SK-N-SH (cell line): ENCODE measurements at regions not wholly inside any gene's neighbourhood (a gene's known extent, or its start where the extent isn't known, plus 50 kb on each side); places are given as distances from the start of the nearest gene placed in this dataset.

Experiments used
- CTCF ChIA-PET: fragments of 300-600, 350-600 bp; formaldehyde crosslinking; extraction: SDS; loops from one replicate; lab custom pipeline; 2021; lab: Yijun Ruan, JAX
- POLR2A ChIA-PET: fragments of 350-600 bp; sonication (Branson Sonifier 250); formaldehyde crosslinking; extraction: SDS; loops from one replicate; lab custom pipeline; 2020; ENCODE audit warnings: antibody characterized with exemption, inconsistent platforms; lab: Yijun Ruan, JAX
- DNase-seq: peaks from one replicate; pipeline ENCODE4 v3.0.0; 2012
- H2AFZ ChIP-seq: fragments of 200-600 bp; sonication (generic); 2 replicates; pipeline ENCODE4 v1.8.1; 2016; ENCODE audit warnings: antibody characterized with exemption, mild to moderate bottlenecking, low read depth
- H3F3A ChIP-seq: fragments of 200-600 bp; sonication (generic); replicated peaks from 2 replicates; pipeline ENCODE3; 2016; ENCODE audit warnings: antibody characterized with exemption, mild to moderate bottlenecking; ENCODE audit not compliant: insufficient read depth
- H3K27ac ChIP-seq, 2 experiments: fragments of 200-500 bp in 1 of 2; fragments of 200-600 bp in 1 of 2; sonication (Bioruptor generic) in 1 of 2; sonication (generic), shearing (Covaris generic) in 1 of 2; 2 replicates each; pipeline versions ENCODE4 v1.5.1 to v1.6.1; 2014 to 2016; ENCODE audit warnings: low read depth in 2 of 2, inconsistent platforms in 1 of 2, low read length in 1 of 2, mild to moderate bottlenecking in 1 of 2, mixed read lengths in 1 of 2
- H3K27me3 ChIP-seq: fragments of 200-600 bp; sonication (generic), shearing (Covaris generic); 2 replicates; pipeline ENCODE4 v1.6.1; 2016; ENCODE audit warnings: mixed run types; ENCODE audit not compliant: insufficient read depth
- H3K36me3 ChIP-seq, 2 experiments: fragments of 200-500 bp in 1 of 2; fragments of 200-600 bp in 1 of 2; sonication (Bioruptor generic) in 1 of 2; sonication (generic) in 1 of 2; replicated peaks in 1 of 2; 2 replicates each; pipeline versions ENCODE3 to v1.5.1; 2014 to 2016; ENCODE audit warnings: low read length in 1 of 2, mild to moderate bottlenecking in 1 of 2; ENCODE audit not compliant: insufficient read depth in 2 of 2, control insufficient read depth in 1 of 2
- H3K4me1 ChIP-seq, 2 experiments: fragments of 200-500 bp in 1 of 2; fragments of 200-600 bp in 1 of 2; sonication (Bioruptor generic) in 1 of 2; sonication (generic), shearing (Covaris generic) in 1 of 2; 2 replicates each; pipeline versions ENCODE4 v1.5.1 to v1.6.1; 2014 to 2016; ENCODE audit warnings: low read depth in 1 of 2, low read length in 1 of 2, mixed run types in 1 of 2; ENCODE audit not compliant: insufficient read depth in 2 of 2, control insufficient read depth in 1 of 2
- H3K4me2 ChIP-seq: fragments of 200-600 bp; sonication (generic), shearing (Covaris generic); 2 replicates; pipeline ENCODE4 v1.6.1; 2017; ENCODE audit warnings: mixed run types
- H3K4me3 ChIP-seq, 2 experiments: fragments of 200-500 bp in 1 of 2; fragments of 200-600 bp in 1 of 2; sonication (Bioruptor generic) in 1 of 2; sonication (generic), shearing (Covaris generic) in 1 of 2; 2 replicates each; pipeline versions ENCODE4 v1.5.1 to v1.8.1; 2014 to 2016; ENCODE audit warnings: low read depth in 2 of 2, inconsistent platforms in 1 of 2, low read length in 1 of 2, mild to moderate bottlenecking in 1 of 2, mixed read lengths in 1 of 2, moderate library complexity in 1 of 2
- H3K79me2 ChIP-seq: fragments of 200-600 bp; sonication (generic); 2 replicates; pipeline ENCODE4 v1.8.1; 2017; ENCODE audit warnings: mild to moderate bottlenecking; ENCODE audit not compliant: insufficient read depth
- H3K9ac ChIP-seq: fragments of 200-600 bp; sonication (generic); 2 replicates; pipeline ENCODE4 v1.6.1; 2017; ENCODE audit warnings: mixed run types
- H3K9me2 ChIP-seq: fragments of 200-600 bp; sonication (generic); 2 replicates; pipeline ENCODE4 v1.6.1; 2017; ENCODE audit warnings: mixed run types
- H3K9me3 ChIP-seq: fragments of 200-600 bp; sonication (generic); 2 replicates; pipeline ENCODE4 v1.6.1; 2017; ENCODE audit warnings: mixed run types, mild to moderate bottlenecking, moderate library complexity
- H4K20me1 ChIP-seq: fragments of 200-600 bp; sonication (generic); 2 replicates; pipeline ENCODE4 v1.6.1; 2017; ENCODE audit warnings: mild to moderate bottlenecking, mixed run types; ENCODE audit not compliant: insufficient read depth
- ELF1 ChIP-seq: IDR thresholded peaks from 2 replicates; pipeline ENCODE4 v1.4.0; 2012
- FOXJ3 ChIP-seq: sonication (generic); formaldehyde crosslinking; IDR thresholded peaks from 2 replicates; pipeline ENCODE4 v1.5.1; 2020; ENCODE audit warnings: mild to moderate bottlenecking, missing genetic modification reagents
- MXI1 ChIP-seq: IDR thresholded peaks from 2 replicates; pipeline ENCODE4 v1.6.1; 2012; ENCODE audit warnings: mild to moderate bottlenecking, low read depth, low read length, improper control_type of control experiment
- RXRA ChIP-seq: IDR thresholded peaks from 2 replicates; pipeline ENCODE4 v1.4.0; 2012; ENCODE audit warnings: low read depth, mild to moderate bottlenecking, borderline replicate concordance
- TAF1 ChIP-seq: IDR thresholded peaks from 2 replicates; pipeline ENCODE4 v1.6.1; 2012; ENCODE audit warnings: low read depth, mild to moderate bottlenecking, low read length, moderate library complexity, borderline replicate concordance
- TCF12 ChIP-seq: IDR thresholded peaks from 2 replicates; pipeline ENCODE4 v1.4.0; 2012
- WGBS: methylation state at CpG from one replicate; pipeline ENCODE4 v1.1.6; 2017; ENCODE audit warnings: low lambda C conversion rate; 5-methylcytosine and 5-hydroxymethylcytosine counted together
- TF ChIP-seq, protein P1 (sequence below): IDR thresholded peaks from 2 replicates; pipeline ENCODE4 v1.6.1; 2012; ENCODE audit warnings: mild to moderate bottlenecking, low read depth, low read length, moderate library complexity
- TF ChIP-seq, protein P2 (sequence below): fragments of 150-350 bp; IDR thresholded peaks from 2 replicates; pipeline ENCODE4 v1.6.1; 2017; ENCODE audit warnings: antibody characterized with exemption, low read length, low read depth, borderline replicate concordance

DNA sequence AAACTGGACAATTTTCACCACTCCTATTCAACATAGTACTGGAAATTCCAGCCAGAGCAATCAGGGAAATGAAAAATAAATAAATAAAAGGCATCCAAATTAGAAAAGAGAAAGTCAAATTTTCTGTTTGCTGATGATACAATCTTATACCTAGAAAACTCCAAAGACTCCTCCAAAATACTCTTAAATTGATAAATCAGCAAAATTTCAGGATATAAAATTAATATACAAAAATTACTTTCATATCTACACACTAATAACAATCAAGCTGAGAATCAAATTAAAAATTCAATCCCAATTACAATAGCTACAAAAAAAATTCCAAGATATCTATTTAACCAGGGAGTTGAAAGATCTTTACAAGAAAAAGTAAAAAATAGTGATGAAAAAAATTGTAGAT lies 651.9 kb downstream of the DTWD2 start:
- CTCF ChIA-PET, result no interaction called here
- no peak for DNase-seq
- Histone ChIP-seq H3K27ac (no peak overlapping the region), H3F3A (no peaks in the 10 kb centered on the region), H3K4me3 (no peak overlapping the region), H3K4me2 (no peak overlapping the region), H3K4me1 (no peaks in the 10 kb centered on the region), H3K9me3 (peaks cover 6% of the 10 kb centered on the region; the same call in 1 of the 2 replicates), H3K9me2 (no peaks in the 10 kb centered on the region), H3K79me2 (no peaks in the 10 kb centered on the region), H3K9ac (no peak overlapping the region), H2AFZ (no peak overlapping the region), H4K20me1 (no peaks in the 10 kb centered on the region), H3K36me3 (no peaks in the 10 kb centered on the region), H3K27me3 (no peaks in the 10 kb centered on the region)
- POLR2A ChIA-PET, result no interaction called here
- TF ChIP-seq TAF1, result no peak
- TF ChIP-seq, protein P1, sequence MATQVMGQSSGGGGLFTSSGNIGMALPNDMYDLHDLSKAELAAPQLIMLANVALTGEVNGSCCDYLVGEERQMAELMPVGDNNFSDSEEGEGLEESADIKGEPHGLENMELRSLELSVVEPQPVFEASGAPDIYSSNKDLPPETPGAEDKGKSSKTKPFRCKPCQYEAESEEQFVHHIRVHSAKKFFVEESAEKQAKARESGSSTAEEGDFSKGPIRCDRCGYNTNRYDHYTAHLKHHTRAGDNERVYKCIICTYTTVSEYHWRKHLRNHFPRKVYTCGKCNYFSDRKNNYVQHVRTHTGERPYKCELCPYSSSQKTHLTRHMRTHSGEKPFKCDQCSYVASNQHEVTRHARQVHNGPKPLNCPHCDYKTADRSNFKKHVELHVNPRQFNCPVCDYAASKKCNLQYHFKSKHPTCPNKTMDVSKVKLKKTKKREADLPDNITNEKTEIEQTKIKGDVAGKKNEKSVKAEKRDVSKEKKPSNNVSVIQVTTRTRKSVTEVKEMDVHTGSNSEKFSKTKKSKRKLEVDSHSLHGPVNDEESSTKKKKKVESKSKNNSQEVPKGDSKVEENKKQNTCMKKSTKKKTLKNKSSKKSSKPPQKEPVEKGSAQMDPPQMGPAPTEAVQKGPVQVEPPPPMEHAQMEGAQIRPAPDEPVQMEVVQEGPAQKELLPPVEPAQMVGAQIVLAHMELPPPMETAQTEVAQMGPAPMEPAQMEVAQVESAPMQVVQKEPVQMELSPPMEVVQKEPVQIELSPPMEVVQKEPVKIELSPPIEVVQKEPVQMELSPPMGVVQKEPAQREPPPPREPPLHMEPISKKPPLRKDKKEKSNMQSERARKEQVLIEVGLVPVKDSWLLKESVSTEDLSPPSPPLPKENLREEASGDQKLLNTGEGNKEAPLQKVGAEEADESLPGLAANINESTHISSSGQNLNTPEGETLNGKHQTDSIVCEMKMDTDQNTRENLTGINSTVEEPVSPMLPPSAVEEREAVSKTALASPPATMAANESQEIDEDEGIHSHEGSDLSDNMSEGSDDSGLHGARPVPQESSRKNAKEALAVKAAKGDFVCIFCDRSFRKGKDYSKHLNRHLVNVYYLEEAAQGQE, result no peak
- no peak for TF ChIP-seq RXRA
- TF ChIP-seq TCF12, result no peak
- no peak for TF ChIP-seq ELF1
- TF ChIP-seq FOXJ3 (CRISPR knock-in tag), result no peak

DNA sequence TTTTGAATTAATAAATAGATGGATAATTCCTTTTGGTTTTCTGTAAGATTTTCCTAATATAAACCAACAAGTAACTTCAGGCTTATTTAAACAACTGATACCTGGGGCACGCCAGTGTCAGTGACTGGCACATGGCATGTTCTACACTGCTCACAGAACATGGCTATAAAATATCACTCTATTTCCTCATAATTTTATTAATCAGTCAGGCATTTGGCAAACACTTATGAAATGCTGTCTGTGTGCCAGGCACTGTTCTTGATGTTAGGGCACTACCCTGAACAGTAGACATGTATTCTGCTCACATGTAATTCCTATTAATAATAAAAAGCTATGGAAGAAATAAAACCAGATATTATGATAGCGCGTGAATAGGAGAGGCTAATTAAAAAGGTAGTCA lies 661.0 kb downstream of the DTWD2 start:
- CTCF ChIA-PET, result no interaction called here

More for the DNA sequence above, 661.0 kb downstream of the DTWD2 start:
- no peaks in the 10 kb centered on the region for H3K9me2 ChIP-seq
- TF ChIP-seq MXI1 (no peak), FOXJ3 (CRISPR knock-in tag) (no peak)
- TF ChIP-seq, protein P2, sequence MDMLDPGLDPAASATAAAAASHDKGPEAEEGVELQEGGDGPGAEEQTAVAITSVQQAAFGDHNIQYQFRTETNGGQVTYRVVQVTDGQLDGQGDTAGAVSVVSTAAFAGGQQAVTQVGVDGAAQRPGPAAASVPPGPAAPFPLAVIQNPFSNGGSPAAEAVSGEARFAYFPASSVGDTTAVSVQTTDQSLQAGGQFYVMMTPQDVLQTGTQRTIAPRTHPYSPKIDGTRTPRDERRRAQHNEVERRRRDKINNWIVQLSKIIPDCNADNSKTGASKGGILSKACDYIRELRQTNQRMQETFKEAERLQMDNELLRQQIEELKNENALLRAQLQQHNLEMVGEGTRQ, result no peak
- H3K9me3 ChIP-seq, result no peaks in the 10 kb centered on the region; the same call in 1 of the 2 replicates
- no peak for DNase-seq
- H3K79me2 ChIP-seq, result no peaks in the 10 kb centered on the region
- H3K27ac ChIP-seq, result no peak overlapping the region
- H3F3A ChIP-seq, result no peaks in the 10 kb centered on the region
- no peaks in the 10 kb centered on the region for H4K20me1 ChIP-seq
- no peak overlapping the region for H3K4me2 ChIP-seq
- no peak overlapping the region for H2AFZ ChIP-seq
- POLR2A ChIA-PET, result no interaction called here
- 71% methylated on average over 3 of the region's 3 CpGs for WGBS
- H3K27me3 ChIP-seq, result no peaks in the 10 kb centered on the region
- H3K36me3 ChIP-seq, result no peaks in the 10 kb centered on the region
- H3K4me1 ChIP-seq, result no peaks in the 10 kb centered on the region
- H3K4me3 ChIP-seq, result no peak overlapping the region
- no peak overlapping the region for H3K9ac ChIP-seq
